A549 (cell line): ENCODE measurements at regions not wholly inside any gene's neighbourhood (a gene's known extent, or its start where the extent isn't known, plus 50 kb on each side); places are given as distances from the start of the nearest gene placed in this dataset.

Experiments
- ATAC-seq, 2 experiments: fragments of 200-7000 bp in 1 of 2; fragments of >200 bp in 1 of 2; cut with Nextera tagmentation in 1 of 2; cut with Tn5 transposase in 1 of 2; 3 replicates each; pipeline versions ENCODE4 v1.8.0 to v1.9.1; 2018 to 2020; ENCODE audit warnings: mild to moderate bottlenecking in 1 of 2, moderate library complexity in 1 of 2
- CTCF ChIA-PET: fragments of 300-600 bp; sonication (Branson Sonifier 250); formaldehyde crosslinking; extraction: SDS; loops from one replicate; lab custom pipeline; 2021; ENCODE audit warnings: antibody characterized with exemption, inconsistent platforms; lab: Yijun Ruan, JAX
- POLR2A ChIA-PET: fragments of 350-600 bp; formaldehyde crosslinking; extraction: SDS; loops from one replicate; lab custom pipeline; 2021; ENCODE audit warnings: antibody characterized with exemption, inconsistent platforms; lab: Yijun Ruan, JAX
- DNase-seq, 2 experiments: peaks; one replicate each; pipeline versions ENCODE4 v3.0.0 to v3.0.0-alpha.2; 2011 to 2016; ENCODE audit warnings: low read depth in 1 of 2, low spot score in 1 of 2
- FAIRE-seq: peaks from 2 replicates; lab custom pipeline; 2011; peaks lifted over from hg19 to GRCh38; lab: Jason Lieb, UNC
- H3K27ac ChIP-seq, 2 experiments: fragments of >200 bp; sonication (Bioruptor Twin); formaldehyde crosslinking; 3 replicates each; pipeline ENCODE4 v1.5.1; 2016 to 2017
- H3K4me1 ChIP-seq: fragments of >200 bp; sonication (Bioruptor Twin); formaldehyde crosslinking; 3 replicates; pipeline ENCODE4 v1.6.1; 2016
- H3K4me2 ChIP-seq: fragments of >200 bp; sonication (Bioruptor Twin); formaldehyde crosslinking; 3 replicates; pipeline ENCODE4 v1.6.1; 2016
- H3K4me3 ChIP-seq: fragments of >200 bp; sonication (Bioruptor Twin); formaldehyde crosslinking; 3 replicates; pipeline ENCODE4 v1.5.1; 2016
- H3K9me3 ChIP-seq: fragments of >200 bp; sonication (Bioruptor Twin); formaldehyde crosslinking; 3 replicates; pipeline ENCODE4 v1.6.1; 2016
- BCL3 ChIP-seq: fragments of >200 bp; sonication (Bioruptor Twin); formaldehyde crosslinking; IDR thresholded peaks from 3 replicates; pipeline ENCODE4 v1.6.1; 2016
- CHD2 ChIP-seq: fragments of 150-350 bp; IDR thresholded peaks from 2 replicates; pipeline ENCODE4 v1.6.1; 2014; ENCODE audit warnings: low read length; ENCODE audit not compliant: partially characterized antibody
- CHD4 ChIP-seq: fragments of 200-600 bp; sonication (generic); IDR thresholded peaks from 2 replicates; pipeline ENCODE4 v1.6.1; 2016; ENCODE audit warnings: antibody characterized with exemption, mild to moderate bottlenecking, borderline replicate concordance
- ESRRA ChIP-seq: fragments of 150-350 bp; IDR thresholded peaks from 2 replicates; pipeline ENCODE4 v1.6.1; 2014; ENCODE audit warnings: mild to moderate bottlenecking, low read length, borderline replicate concordance
- FOSB ChIP-seq: fragments of 250-450 bp; sonication (Bioruptor Pico); IDR thresholded peaks from 2 replicates; pipeline ENCODE4 v1.5.0; 2020; ENCODE audit warnings: mild to moderate bottlenecking, moderate library complexity
- FOSL2 ChIP-seq, 2 experiments: fragments of 450-650 bp in 1 of 2; fragments of >200 bp in 1 of 2; sonication (Bioruptor Twin) in 1 of 2; formaldehyde crosslinking; IDR thresholded peaks; 2 replicates each; pipeline versions ENCODE4 v1.5.0 to v1.6.1; 2016 to 2020; ENCODE audit warnings: mild to moderate bottlenecking in 1 of 2, moderate library complexity in 1 of 2
- FOXS1 ChIP-seq: fragments of 250-450 bp; sonication (Bioruptor Pico); IDR thresholded peaks from 2 replicates; pipeline ENCODE4 v1.5.0; 2020; ENCODE audit warnings: mild to moderate bottlenecking, moderate library complexity
- HES2 ChIP-seq: fragments of >200 bp; sonication (Bioruptor Twin); formaldehyde crosslinking; IDR thresholded peaks from 2 replicates; pipeline ENCODE4 v1.6.1; 2016
- HEYL ChIP-seq: fragments of 250-450 bp; sonication (Bioruptor Pico); IDR thresholded peaks from 2 replicates; pipeline ENCODE4 v1.8.0; 2021; ENCODE audit warnings: mild to moderate bottlenecking, moderate library complexity
- HMGXB4 ChIP-seq: fragments of 250-450 bp; sonication (Bioruptor Pico); IDR thresholded peaks from 2 replicates; pipeline ENCODE4 v1.5.0; 2021; ENCODE audit warnings: mild to moderate bottlenecking, moderate library complexity, borderline replicate concordance
- HOXB13 ChIP-seq: fragments of 250-450 bp; sonication (Bioruptor Pico); IDR thresholded peaks from 2 replicates; pipeline ENCODE4 v1.5.0; 2020; ENCODE audit warnings: low read depth, mild to moderate bottlenecking, moderate library complexity
- KDM1A ChIP-seq: fragments of 200-600 bp; sonication (generic); IDR thresholded peaks from 2 replicates; pipeline ENCODE4 v1.6.1; 2016; ENCODE audit warnings: low read depth, mild to moderate bottlenecking
- KDM5A ChIP-seq: fragments of 200-600 bp; sonication (generic); IDR thresholded peaks from 2 replicates; pipeline ENCODE4 v1.6.1; 2016; ENCODE audit warnings: antibody characterized with exemption, mild to moderate bottlenecking
- MAFK ChIP-seq: fragments of 450-650 bp; IDR thresholded peaks from 2 replicates; pipeline ENCODE4 v1.6.1; 2014; ENCODE audit not compliant: partially characterized antibody
- MAX ChIP-seq: IDR thresholded peaks from 2 replicates; pipeline ENCODE4 v1.6.1; 2012
- MAZ ChIP-seq: fragments of 150-350 bp; IDR thresholded peaks from 2 replicates; pipeline ENCODE4 v1.6.1; 2014; ENCODE audit warnings: antibody characterized with exemption, low read depth, low read length, borderline replicate concordance
- PBX3 ChIP-seq: IDR thresholded peaks from 2 replicates; pipeline ENCODE4 v1.6.1; 2012
- PHF8 ChIP-seq: fragments of 200-600 bp; sonication (generic); IDR thresholded peaks from 2 replicates; pipeline ENCODE4 v1.6.1; 2016; ENCODE audit warnings: low read depth, mild to moderate bottlenecking, antibody characterized with exemption, moderate library complexity, borderline replicate concordance
- RAD21 ChIP-seq, 2 experiments: fragments of >200 bp in 1 of 2; sonication (Bioruptor Twin) in 1 of 2; formaldehyde crosslinking in 1 of 2; IDR thresholded peaks in 1 of 2; conservative IDR thresholded peaks in 1 of 2; 2 replicates in 1 of 2; 3 replicates in 1 of 2; pipeline ENCODE4 v1.6.1; 2012 to 2018; ENCODE audit warnings: inconsistent platforms in 1 of 2
- RNF2 ChIP-seq: fragments of 200-600 bp; sonication (generic); IDR thresholded peaks from 2 replicates; pipeline ENCODE4 v1.6.1; 2016; ENCODE audit warnings: low read depth, mild to moderate bottlenecking, antibody characterized with exemption, moderate library complexity, borderline replicate concordance
- SMC3 ChIP-seq: fragments of >200 bp; sonication (Bioruptor Twin); formaldehyde crosslinking; IDR thresholded peaks from 3 replicates; pipeline ENCODE4 v1.6.1; 2018; ENCODE audit warnings: inconsistent platforms
- SREBF2 ChIP-seq: fragments of 450-650 bp; IDR thresholded peaks from 2 replicates; pipeline ENCODE4 v1.6.1; 2014; ENCODE audit warnings: mild to moderate bottlenecking, moderate library complexity
- TFCP2L1 ChIP-seq: fragments of 250-450 bp; sonication (Bioruptor Pico); IDR thresholded peaks from 2 replicates; pipeline ENCODE4 v1.5.0; 2021; ENCODE audit warnings: mild to moderate bottlenecking
- ZNF302 ChIP-seq: fragments of 250-450 bp; sonication (Bioruptor Pico); IDR thresholded peaks from 2 replicates; pipeline ENCODE4 v1.9.0; 2021; ENCODE audit warnings: inconsistent platforms, mild to moderate bottlenecking, moderate library complexity
- WGBS: methylation state at CpG from one replicate; pipeline ENCODE4 v1.1.6; 2017; ENCODE audit errors: missing lambda C conversion rate; 5-methylcytosine and 5-hydroxymethylcytosine counted together

- Histone ChIP-seq H3K27ac (peak overlapping the region; percentile 82 to 83), H3K4me3 (no peak overlapping the region), H3K9me3 (no peaks in the 10 kb centered on the region), H3K4me2 (peak overlapping the region; percentile 61), H3K4me1 (peaks cover 54% of the 10 kb centered on the region)
- FAIRE-seq, result no peak
- TF ChIP-seq TFCP2L1 (no peak), PBX3 (no peak), CHD2 (no peak), RNF2 (no peak), ZNF302 (no peak), HMGXB4 (no peak)
- ChIA-PET CTCF (no interaction called here), POLR2A (no interaction called here)
- 56% methylated on average over 2 of the region's 2 CpGs for WGBS
- DNase-seq, result no peak
- no peak for ATAC-seq
Observed at GRCh38 chr11:19595499-19595839, 117.2 kb upstream of the NAV2 start.

GRCh38 chr11:19594326-19594725, 118.3 kb upstream of the NAV2 start:
- no peak overlapping the region for H3K4me2 ChIP-seq
- no peak for DNase-seq
- POLR2A ChIA-PET, result no interaction called here
- H3K4me1 ChIP-seq, result peaks cover 43% of the 10 kb centered on the region
- no peaks in the 10 kb centered on the region for H3K9me3 ChIP-seq
- no peak for FAIRE-seq
- no peak for ATAC-seq
- TF ChIP-seq MAZ (no peak), MAX (no peak), KDM5A (no peak), HEYL (no peak), KDM1A (no peak), FOXS1 (no peak), RNF2 (no peak), FOSB (CRISPR knock-in tag) (no peak), RAD21 (conservative IDR thresholded peaks at IDR 0.05 in 1 of 2, IDR thresholded peaks at IDR 0.05 in 1 of 2) (no peak), ESRRA (no peak), PHF8 (no peak), FOSL2 (IDR thresholded peaks at IDR 0.05) (no peak), FOSL2 (CRISPR knock-in tag; IDR thresholded peaks at IDR 0.05) (no peak), HES2 (no peak), ZNF302 (no peak), SMC3 (no peak), BCL3 (no peak), MAFK (no peak), HOXB13 (CRISPR knock-in tag) (no peak), SREBF2 (no peak), CHD4 (no peak)
- CTCF ChIA-PET, result interaction anchor here (0.6 to 2.8 kb wide), 2 partner anchors 148 to 720 kb away, joined by 4 to 10 read pairs; no protein-coding TSS in a partner anchor
- WGBS, result 65% methylated on average over 4 of the region's 4 CpGs
- no peak overlapping the region for H3K4me3 ChIP-seq
- no peak overlapping the region; a peak in 1 of 6 replicates for H3K27ac ChIP-seq
